ENCODE measurements at regions not wholly inside any gene's neighbourhood (a gene's known extent, or its start where the extent isn't known, plus 50 kb on each side); places are given as distances from the start of the nearest gene placed in this dataset.

GRCh38 chr11:59025097-59025496, 61.0 kb upstream of the GLYATL1B start:
- TF ChIP-seq CTCF (IDR thresholded peaks at IDR 0.05 in 2 of 3, conservative IDR thresholded peaks at IDR 0.05 in 1 of 3; ENCODE audit: borderline replicate concordance in 1 of 3, insufficient read depth in 1 of 3, low read depth in 2 of 3, low read length in 2 of 3) (no peak), POLR2A (IDR thresholded peaks at IDR 0.05; ENCODE audit: borderline replicate concordance, extremely low read depth, insufficient read depth, insufficient read length) (no peak), SP1 (IDR thresholded peaks at IDR 0.05; ENCODE audit: low read depth) (no peak), EZH2 (IDR thresholded peaks at IDR 0.05) (no peak), SRF (IDR thresholded peaks at IDR 0.05; ENCODE audit: low read depth) (no peak), RAD21 (IDR thresholded peaks at IDR 0.05; ENCODE audit: low read depth) (no peak), TCF7L2 (IDR thresholded peaks at IDR 0.05; ENCODE audit: borderline replicate concordance, extremely low read depth, insufficient read depth, insufficient read length) (no peak), EZH2phosphoT487 (IDR thresholded peaks at IDR 0.05; ENCODE audit: borderline replicate concordance) (no peak)
- TF ChIP-seq, protein P1, sequence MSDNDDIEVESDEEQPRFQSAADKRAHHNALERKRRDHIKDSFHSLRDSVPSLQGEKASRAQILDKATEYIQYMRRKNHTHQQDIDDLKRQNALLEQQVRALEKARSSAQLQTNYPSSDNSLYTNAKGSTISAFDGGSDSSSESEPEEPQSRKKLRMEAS (IDR thresholded peaks at IDR 0.05), result no peak

Data from HCT116 (cell line).